ENCODE measurements at regions not wholly inside any gene's neighbourhood (a gene's known extent, or its start where the extent isn't known, plus 50 kb on each side); places are given as distances from the start of the nearest gene placed in this dataset.

DNA sequence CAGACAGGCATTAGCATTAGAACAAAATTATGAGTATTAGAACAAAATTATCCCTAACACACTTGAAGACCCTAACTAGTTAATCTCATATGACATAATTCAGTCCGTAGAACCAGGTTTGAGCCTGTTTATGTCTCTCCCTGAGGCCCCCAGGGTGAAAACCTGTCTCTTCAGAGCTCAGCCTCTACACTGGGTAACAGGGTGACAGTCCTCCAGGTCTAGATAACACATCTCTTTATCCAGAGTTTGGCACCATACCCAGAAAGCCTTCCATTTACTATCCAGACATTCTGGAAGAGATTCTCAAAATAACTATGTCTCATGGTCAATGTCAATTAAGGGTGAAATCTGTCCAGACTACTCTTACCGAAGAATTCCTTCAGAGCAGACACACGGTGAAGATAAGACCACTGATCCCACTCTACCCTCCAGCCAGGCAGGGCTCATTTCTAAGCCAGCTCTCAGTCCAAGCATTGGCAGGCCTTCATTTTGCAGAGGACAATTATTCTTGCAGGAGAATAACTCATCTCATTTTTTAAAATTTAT lies 1195.3 kb downstream of the EFNB2 start:
- TF ChIP-seq POLR2A (IDR thresholded peaks at IDR 0.05; ENCODE audit: low read depth, low read length) (no peak), PAX5 (IDR thresholded peaks at IDR 0.05; ENCODE audit: insufficient read depth, low read length, severe bottlenecking) (no peak), POU2F2 (IDR thresholded peaks at IDR 0.05; ENCODE audit: low read depth, low read length) (no peak), SPI1 (IDR thresholded peaks at IDR 0.05; ENCODE audit: low read depth, low read length) (no peak), TAF1 (IDR thresholded peaks at IDR 0.05; ENCODE audit: low read depth, low read length) (no peak), POLR2AphosphoS5 (IDR thresholded peaks at IDR 0.05; ENCODE audit: low read depth, low read length) (no peak)
- FAIRE-seq, result no peak
- DNase-seq (ENCODE audit: insufficient read length, low spot score), result no peak

DNA sequence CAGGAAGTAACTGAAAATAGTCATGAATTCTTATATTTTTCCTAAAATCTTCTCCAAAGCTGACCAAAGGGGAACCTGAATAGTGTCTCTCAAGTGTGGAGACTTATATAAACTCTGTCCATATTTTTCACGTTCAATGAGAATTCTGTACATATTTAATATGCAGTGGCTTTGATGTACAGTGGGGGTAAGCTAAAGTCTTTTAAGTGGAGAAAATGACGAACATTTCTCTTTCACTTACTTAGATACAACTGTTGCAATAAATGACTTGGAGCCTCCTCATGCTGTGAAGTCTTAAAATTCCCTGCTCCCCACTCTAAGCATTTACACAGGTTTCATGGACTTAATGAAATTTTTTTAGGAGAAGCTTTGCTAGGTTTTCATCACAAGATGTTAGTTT lies 1196.7 kb downstream of the EFNB2 start:
- TF ChIP-seq PAX5 (IDR thresholded peaks at IDR 0.05; ENCODE audit: insufficient read depth, low read length, severe bottlenecking), result no peak
- no peak for TF ChIP-seq TAF1 (IDR thresholded peaks at IDR 0.05; ENCODE audit: low read depth, low read length)
- TF ChIP-seq POLR2A (IDR thresholded peaks at IDR 0.05; ENCODE audit: low read depth, low read length), result no peak
- no peak for TF ChIP-seq SPI1 (IDR thresholded peaks at IDR 0.05; ENCODE audit: low read depth, low read length)
- no peak for TF ChIP-seq POU2F2 (IDR thresholded peaks at IDR 0.05; ENCODE audit: low read depth, low read length)
- TF ChIP-seq POLR2AphosphoS5 (IDR thresholded peaks at IDR 0.05; ENCODE audit: low read depth, low read length), result no peak
- FAIRE-seq (no peak), DNase-seq (ENCODE audit: insufficient read length, low spot score) (no peak)

DNA sequence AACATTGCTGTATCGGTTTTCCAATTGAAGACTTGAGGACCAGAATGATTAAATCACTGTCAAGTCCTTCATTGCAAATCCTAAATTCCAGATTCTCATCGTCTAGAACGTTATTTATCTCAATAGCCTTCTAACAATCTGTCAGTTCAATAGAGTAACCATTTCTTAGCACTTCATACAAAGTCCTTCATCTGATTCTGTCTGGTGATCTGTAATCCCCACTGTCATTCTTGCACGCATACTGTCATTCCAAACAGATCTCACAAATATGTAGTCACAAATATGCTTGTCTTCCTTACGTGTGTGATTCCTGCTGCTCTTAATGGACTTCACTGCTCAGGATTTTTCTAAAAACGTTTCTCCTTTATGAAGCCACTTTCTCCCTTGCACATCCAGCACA lies 1197.5 kb downstream of the EFNB2 start:
- no peak for DNase-seq (ENCODE audit: insufficient read length, low spot score)
- TF ChIP-seq POLR2AphosphoS5 (IDR thresholded peaks at IDR 0.05; ENCODE audit: low read depth, low read length) (no peak), POLR2A (IDR thresholded peaks at IDR 0.05; ENCODE audit: low read depth, low read length) (no peak), TAF1 (IDR thresholded peaks at IDR 0.05; ENCODE audit: low read depth, low read length) (no peak), POU2F2 (IDR thresholded peaks at IDR 0.05; ENCODE audit: low read depth, low read length) (no peak), SPI1 (IDR thresholded peaks at IDR 0.05; ENCODE audit: low read depth, low read length) (no peak), PAX5 (IDR thresholded peaks at IDR 0.05; ENCODE audit: insufficient read depth, low read length, severe bottlenecking) (no peak)
- FAIRE-seq, result no peak

DNA sequence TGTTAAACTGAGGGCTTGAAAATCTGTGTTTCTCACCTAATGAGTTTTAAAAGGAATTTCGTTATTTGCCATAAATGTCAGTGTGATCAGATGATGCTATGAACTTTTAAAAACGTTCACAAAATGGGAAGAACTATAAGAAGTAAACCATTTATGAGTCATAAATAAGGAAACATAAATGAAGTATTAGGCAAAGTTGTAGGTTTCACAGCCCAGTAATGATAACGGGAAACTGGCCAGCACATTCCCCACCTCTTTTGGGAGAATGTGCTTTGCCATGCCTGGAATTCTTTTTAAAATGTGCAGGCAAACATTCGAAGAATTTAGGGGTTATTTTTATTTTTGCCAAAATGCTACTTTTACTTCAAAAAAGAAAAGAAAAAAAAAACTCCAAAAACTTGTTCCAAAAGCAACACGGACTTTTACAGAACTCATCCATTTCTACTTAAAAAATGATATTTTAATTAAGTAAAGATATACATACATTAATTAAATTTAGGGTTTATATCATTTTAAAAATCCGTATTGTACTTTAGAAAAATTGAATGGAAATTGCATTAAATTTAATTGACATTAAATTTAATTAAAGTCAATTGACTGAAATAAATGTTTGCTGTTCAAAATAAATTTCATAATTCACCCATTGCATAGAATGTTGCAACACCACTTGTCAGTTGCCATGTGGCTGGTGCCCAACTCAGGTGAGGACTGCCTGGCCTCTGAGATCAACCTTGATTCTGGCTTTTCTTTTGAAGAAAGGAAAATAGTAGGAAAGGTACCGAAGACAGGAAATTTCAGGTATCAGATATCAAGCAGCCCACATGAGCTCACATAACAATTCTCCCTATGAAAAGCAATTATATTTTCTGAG lies 1198.5 kb downstream of the EFNB2 start:
- DNase-seq (ENCODE audit: insufficient read length, low spot score) (no peak), FAIRE-seq (no peak)

DNA sequence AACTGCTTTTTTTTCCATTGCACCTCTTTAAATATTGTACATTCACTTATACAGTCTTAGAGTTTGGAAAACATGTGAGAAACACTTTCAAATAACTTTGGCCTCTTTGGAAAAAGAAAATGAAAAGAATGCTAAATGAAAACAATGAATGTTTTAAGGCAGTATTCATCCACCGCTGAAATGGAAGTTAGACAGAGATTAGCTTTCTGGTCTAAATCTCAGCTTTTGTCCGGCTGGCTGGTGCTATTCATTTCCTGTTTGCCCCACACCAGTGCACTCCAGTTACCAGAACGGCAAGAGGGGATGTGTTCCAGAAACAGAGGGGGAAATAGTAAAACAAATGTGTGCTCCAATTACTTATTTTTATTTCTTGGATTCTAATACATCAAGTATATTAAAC lies 1201.3 kb downstream of the EFNB2 start:
- no peak for TF ChIP-seq TAF1 (IDR thresholded peaks at IDR 0.05; ENCODE audit: low read depth, low read length)
- TF ChIP-seq POU2F2 (IDR thresholded peaks at IDR 0.05; ENCODE audit: low read depth, low read length), result no peak
- no peak for TF ChIP-seq POLR2A (IDR thresholded peaks at IDR 0.05; ENCODE audit: low read depth, low read length)
- no peak for TF ChIP-seq PAX5 (IDR thresholded peaks at IDR 0.05; ENCODE audit: insufficient read depth, low read length, severe bottlenecking)
- TF ChIP-seq POLR2AphosphoS5 (IDR thresholded peaks at IDR 0.05; ENCODE audit: low read depth, low read length), result no peak
- TF ChIP-seq SPI1 (IDR thresholded peaks at IDR 0.05; ENCODE audit: low read depth, low read length), result no peak
- FAIRE-seq (no peak), DNase-seq (ENCODE audit: insufficient read length, low spot score) (no peak)

More for the DNA sequence above, 1198.5 kb downstream of the EFNB2 start:
- TF ChIP-seq POLR2AphosphoS5 (IDR thresholded peaks at IDR 0.05; ENCODE audit: low read depth, low read length) (no peak), TAF1 (IDR thresholded peaks at IDR 0.05; ENCODE audit: low read depth, low read length) (no peak), PAX5 (IDR thresholded peaks at IDR 0.05; ENCODE audit: insufficient read depth, low read length, severe bottlenecking) (no peak), SPI1 (IDR thresholded peaks at IDR 0.05; ENCODE audit: low read depth, low read length) (no peak), POLR2A (IDR thresholded peaks at IDR 0.05; ENCODE audit: low read depth, low read length) (no peak), POU2F2 (IDR thresholded peaks at IDR 0.05; ENCODE audit: low read depth, low read length) (no peak)

DNA sequence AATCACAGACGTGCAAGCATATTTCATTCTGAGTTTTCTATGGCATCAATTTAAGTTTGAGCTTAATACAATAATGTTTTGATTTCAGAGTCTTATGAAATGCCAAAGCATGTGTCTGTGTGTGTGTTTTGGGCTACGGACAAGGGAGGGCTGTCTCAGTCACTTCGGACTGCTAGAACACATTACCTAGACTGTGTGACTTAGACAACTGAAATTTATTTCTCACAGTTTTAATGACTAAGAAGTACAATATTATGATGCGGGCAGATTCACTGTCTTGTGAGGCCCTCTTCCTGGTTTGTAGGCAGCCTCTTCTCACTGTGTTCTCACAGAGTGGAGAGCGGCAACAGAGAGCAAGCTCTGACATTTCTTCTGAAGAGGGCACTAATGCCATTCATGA lies 1202.0 kb downstream of the EFNB2 start:
- DNase-seq (ENCODE audit: insufficient read length, low spot score), result no peak
- TF ChIP-seq PAX5 (IDR thresholded peaks at IDR 0.05; ENCODE audit: insufficient read depth, low read length, severe bottlenecking) (no peak), POLR2AphosphoS5 (IDR thresholded peaks at IDR 0.05; ENCODE audit: low read depth, low read length) (no peak), SPI1 (IDR thresholded peaks at IDR 0.05; ENCODE audit: low read depth, low read length) (no peak)
- no peak for FAIRE-seq

DNA sequence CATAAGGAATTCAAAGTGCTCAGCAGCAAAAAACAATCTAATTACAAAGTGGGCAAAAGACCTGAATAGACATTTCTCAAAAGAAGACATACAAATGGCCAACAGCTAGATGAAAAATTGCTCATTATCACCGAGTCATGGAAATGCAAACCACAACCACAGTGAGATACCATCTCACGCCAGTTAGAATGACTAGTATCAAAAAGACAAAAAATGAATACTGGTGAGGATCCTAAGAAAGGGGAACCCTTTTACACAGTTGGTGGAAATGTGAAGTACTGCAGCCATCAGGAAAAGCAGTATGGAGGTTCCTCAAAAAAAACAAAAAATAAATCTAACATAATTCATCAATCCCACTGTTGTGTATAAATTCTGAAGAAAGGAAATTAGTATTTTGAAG lies 1206.1 kb downstream of the EFNB2 start:
- FAIRE-seq, result no peak
- TF ChIP-seq POU2F2 (IDR thresholded peaks at IDR 0.05; ENCODE audit: low read depth, low read length) (no peak), SPI1 (IDR thresholded peaks at IDR 0.05; ENCODE audit: low read depth, low read length) (no peak)
- DNase-seq (ENCODE audit: insufficient read length, low spot score), result no peak

DNA sequence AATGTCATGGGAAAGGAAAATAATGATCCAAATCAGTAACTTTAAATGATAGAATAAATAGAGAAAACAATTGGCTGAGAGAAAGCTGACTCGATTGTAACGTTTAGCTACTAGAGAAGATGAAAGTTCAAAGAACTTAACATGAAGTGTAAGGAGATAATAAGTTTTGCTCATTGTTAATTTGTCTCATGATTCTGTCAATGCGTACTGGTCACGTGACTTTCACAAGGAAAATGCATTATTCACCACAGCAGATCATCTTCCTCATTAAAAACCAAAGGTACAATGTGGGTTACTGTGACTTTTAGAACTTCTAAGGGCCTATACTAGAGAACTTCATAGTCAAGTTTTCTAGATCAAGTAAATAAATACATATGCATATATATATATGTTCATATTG lies 1207.2 kb downstream of the EFNB2 start:
- TF ChIP-seq TAF1 (IDR thresholded peaks at IDR 0.05; ENCODE audit: low read depth, low read length) (no peak), POLR2A (IDR thresholded peaks at IDR 0.05; ENCODE audit: low read depth, low read length) (no peak), POU2F2 (IDR thresholded peaks at IDR 0.05; ENCODE audit: low read depth, low read length) (no peak), POLR2AphosphoS5 (IDR thresholded peaks at IDR 0.05; ENCODE audit: low read depth, low read length) (no peak), PAX5 (IDR thresholded peaks at IDR 0.05; ENCODE audit: insufficient read depth, low read length, severe bottlenecking) (no peak), SPI1 (IDR thresholded peaks at IDR 0.05; ENCODE audit: low read depth, low read length) (no peak)
- DNase-seq (ENCODE audit: insufficient read length, low spot score) (no peak), FAIRE-seq (no peak)

DNA sequence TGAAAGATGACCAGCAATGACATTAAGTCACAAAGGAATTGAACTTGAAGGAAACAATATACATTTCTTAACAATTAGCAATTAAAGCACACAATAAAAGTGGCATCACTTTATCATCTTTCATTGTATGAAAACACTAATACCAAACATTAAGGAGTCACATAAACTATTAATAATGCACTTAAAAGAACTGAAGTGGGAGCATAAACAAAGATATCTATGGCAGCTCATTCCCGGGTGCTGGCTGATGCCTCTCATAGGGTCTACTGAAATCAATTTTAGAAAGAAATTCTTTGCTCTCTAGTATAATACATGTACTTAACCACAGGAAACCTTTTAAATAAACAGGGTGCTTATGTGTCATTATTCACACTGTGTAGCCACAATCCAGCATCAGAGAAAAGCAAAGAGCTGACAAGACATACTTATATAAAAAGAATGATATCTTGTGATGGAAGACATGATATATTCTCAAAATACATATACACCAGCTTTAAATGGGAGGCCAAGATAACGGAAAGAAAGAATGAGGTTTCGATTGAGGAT lies 1207.8 kb downstream of the EFNB2 start:
- no peak for DNase-seq (ENCODE audit: insufficient read length, low spot score)
- TF ChIP-seq POLR2AphosphoS5 (IDR thresholded peaks at IDR 0.05; ENCODE audit: low read depth, low read length), result no peak
- TF ChIP-seq POLR2A (IDR thresholded peaks at IDR 0.05; ENCODE audit: low read depth, low read length), result no peak
- TF ChIP-seq SPI1 (IDR thresholded peaks at IDR 0.05; ENCODE audit: low read depth, low read length), result no peak
- TF ChIP-seq POU2F2 (IDR thresholded peaks at IDR 0.05; ENCODE audit: low read depth, low read length), result no peak
- TF ChIP-seq PAX5 (IDR thresholded peaks at IDR 0.05; ENCODE audit: insufficient read depth, low read length, severe bottlenecking), result no peak
- no peak for TF ChIP-seq TAF1 (IDR thresholded peaks at IDR 0.05; ENCODE audit: low read depth, low read length)
- no peak for FAIRE-seq

Data from GM12891 (cell line).